Osteoblast (primary cell): ENCODE measurements at regions not wholly inside any gene's neighbourhood (a gene's known extent, or its start where the extent isn't known, plus 50 kb on each side); places are given as distances from the start of the nearest gene placed in this dataset.

ENCODE experiments used
- DNase-seq: peaks from one replicate; pipeline ENCODE4 v3.0.0; 2011; ENCODE audit warnings: low spot score, mixed read lengths; ENCODE audit not compliant: insufficient read length; ENCODE audit errors: missing footprints
- H2AFZ ChIP-seq: 2 replicates; pipeline ENCODE4 v1.6.0; 2011; ENCODE audit warnings: mild to moderate bottlenecking, low read length
- H3K27ac ChIP-seq: 2 replicates; pipeline ENCODE4 v1.5.1; 2011; ENCODE audit warnings: mild to moderate bottlenecking, low read depth, low read length, moderate library complexity
- H3K27me3 ChIP-seq: 2 replicates; pipeline ENCODE4 v1.6.0; 2012; ENCODE audit warnings: mild to moderate bottlenecking, control low read depth, inconsistent platforms, low read length, moderate library complexity; ENCODE audit not compliant: insufficient read depth
- H3K36me3 ChIP-seq: 2 replicates; pipeline ENCODE4 v1.5.1; 2011; ENCODE audit warnings: mild to moderate bottlenecking, low read length, control low read depth, moderate library complexity; ENCODE audit not compliant: insufficient read depth
- H3K4me1 ChIP-seq: 2 replicates; pipeline ENCODE4 v1.5.1; 2011; ENCODE audit warnings: mild to moderate bottlenecking, low read length, control low read depth, moderate library complexity; ENCODE audit not compliant: insufficient read depth
- H3K4me2 ChIP-seq: 2 replicates; pipeline ENCODE4 v1.6.0; 2011; ENCODE audit warnings: mild to moderate bottlenecking, low read length; ENCODE audit not compliant: insufficient read depth
- H3K4me3 ChIP-seq: fragments of 200-600 bp; sonication (generic); 3 replicates; pipeline ENCODE4 v1.5.1; 2012; ENCODE audit warnings: mild to moderate bottlenecking, low read length, inconsistent platforms; ENCODE audit not compliant: insufficient read depth
- H3K79me2 ChIP-seq: 2 replicates; pipeline ENCODE4 v1.6.0; 2012; ENCODE audit warnings: mild to moderate bottlenecking, low read length, control low read depth, inconsistent platforms; ENCODE audit not compliant: insufficient read depth
- H3K9me3 ChIP-seq: 2 replicates; pipeline ENCODE4 v1.5.1; 2011; ENCODE audit warnings: low read depth, low read length, control low read depth
- H4K20me1 ChIP-seq: 2 replicates; pipeline ENCODE4 v1.6.0; 2012; ENCODE audit warnings: mild to moderate bottlenecking, low read length, control low read depth; ENCODE audit not compliant: insufficient read depth
- TF ChIP-seq, protein P1 (sequence below): IDR thresholded peaks from 2 replicates; pipeline ENCODE4 v1.5.1; 2011; ENCODE audit warnings: mild to moderate bottlenecking, low read depth, low read length, moderate library complexity; ENCODE audit errors: extremely low read depth

DNA sequence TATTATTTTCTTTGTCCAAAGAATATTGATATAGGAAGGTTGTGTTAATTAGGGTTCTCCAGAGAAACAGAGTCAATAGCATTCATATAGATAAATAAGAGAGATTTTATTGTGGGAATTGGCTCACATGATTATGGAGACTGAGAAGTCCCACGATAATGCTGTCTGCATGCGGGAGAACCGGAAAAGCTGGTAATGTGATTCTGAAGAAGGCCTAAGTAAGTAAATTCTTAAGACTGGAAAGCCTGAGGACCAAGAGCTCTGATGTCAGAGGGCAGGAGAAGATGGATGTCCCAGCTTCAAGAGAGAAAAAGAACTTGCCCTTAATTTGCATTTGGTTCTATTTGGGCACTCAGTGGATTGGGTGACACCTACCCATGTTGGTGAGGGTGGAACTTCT is 307.4 kb upstream of the C9orf72 start:
- H3K27me3 ChIP-seq, result no peaks in the 10 kb centered on the region
- H3K36me3 ChIP-seq, result no peaks in the 10 kb centered on the region
- H2AFZ ChIP-seq, result no peak overlapping the region
- no peak for DNase-seq
- H3K4me2 ChIP-seq, result no peak overlapping the region
- no peaks in the 10 kb centered on the region for H3K79me2 ChIP-seq
- H3K9me3 ChIP-seq, result no peaks in the 10 kb centered on the region
- no peak overlapping the region for H3K27ac ChIP-seq
- H3K4me1 ChIP-seq, result no peaks in the 10 kb centered on the region
- TF ChIP-seq, protein P1, sequence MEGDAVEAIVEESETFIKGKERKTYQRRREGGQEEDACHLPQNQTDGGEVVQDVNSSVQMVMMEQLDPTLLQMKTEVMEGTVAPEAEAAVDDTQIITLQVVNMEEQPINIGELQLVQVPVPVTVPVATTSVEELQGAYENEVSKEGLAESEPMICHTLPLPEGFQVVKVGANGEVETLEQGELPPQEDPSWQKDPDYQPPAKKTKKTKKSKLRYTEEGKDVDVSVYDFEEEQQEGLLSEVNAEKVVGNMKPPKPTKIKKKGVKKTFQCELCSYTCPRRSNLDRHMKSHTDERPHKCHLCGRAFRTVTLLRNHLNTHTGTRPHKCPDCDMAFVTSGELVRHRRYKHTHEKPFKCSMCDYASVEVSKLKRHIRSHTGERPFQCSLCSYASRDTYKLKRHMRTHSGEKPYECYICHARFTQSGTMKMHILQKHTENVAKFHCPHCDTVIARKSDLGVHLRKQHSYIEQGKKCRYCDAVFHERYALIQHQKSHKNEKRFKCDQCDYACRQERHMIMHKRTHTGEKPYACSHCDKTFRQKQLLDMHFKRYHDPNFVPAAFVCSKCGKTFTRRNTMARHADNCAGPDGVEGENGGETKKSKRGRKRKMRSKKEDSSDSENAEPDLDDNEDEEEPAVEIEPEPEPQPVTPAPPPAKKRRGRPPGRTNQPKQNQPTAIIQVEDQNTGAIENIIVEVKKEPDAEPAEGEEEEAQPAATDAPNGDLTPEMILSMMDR, result no peak
- H4K20me1 ChIP-seq, result no peaks in the 10 kb centered on the region
- H3K4me3 ChIP-seq, result no peak overlapping the region

DNA sequence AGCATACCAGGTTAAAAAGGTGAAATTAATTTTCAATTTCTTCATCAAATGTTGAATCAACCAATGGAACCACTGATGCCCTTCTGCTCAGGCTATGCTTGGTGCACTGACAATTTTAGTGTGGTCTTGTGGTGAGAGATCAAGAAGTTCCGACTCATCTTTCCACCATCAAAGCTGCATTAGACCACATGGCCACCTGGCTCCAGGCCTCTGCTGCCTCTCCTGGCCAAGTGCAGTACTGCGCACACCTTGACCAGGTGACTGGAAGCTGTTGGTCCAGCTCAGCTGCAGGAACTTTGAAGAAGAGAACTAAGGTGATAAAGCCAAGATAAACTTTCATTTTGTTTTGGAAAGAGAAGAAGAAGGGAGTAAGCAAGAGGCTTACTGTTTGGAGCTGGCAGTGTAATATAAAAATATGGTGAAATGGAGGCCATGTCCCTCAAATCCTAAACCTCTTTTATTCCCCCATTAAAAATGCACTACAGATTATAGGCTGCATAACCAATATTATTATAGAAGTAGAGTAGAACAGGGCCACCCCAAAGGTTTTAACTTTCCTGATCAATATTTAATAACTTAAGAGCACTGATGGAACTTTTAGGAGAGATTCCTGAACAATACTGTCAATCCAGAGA is 315.5 kb upstream of the C9orf72 start:
- Histone ChIP-seq H3K9me3 (no peaks in the 10 kb centered on the region), H3K4me1 (no peaks in the 10 kb centered on the region), H3K4me2 (no peak overlapping the region), H3K4me3 (no peak overlapping the region), H3K27me3 (no peaks in the 10 kb centered on the region), H4K20me1 (no peaks in the 10 kb centered on the region), H3K36me3 (no peaks in the 10 kb centered on the region), H3K27ac (no peak overlapping the region), H2AFZ (no peak overlapping the region), H3K79me2 (no peaks in the 10 kb centered on the region)
- DNase-seq, result no peak
- TF ChIP-seq, protein P1, result peak; percentile 16

DNA sequence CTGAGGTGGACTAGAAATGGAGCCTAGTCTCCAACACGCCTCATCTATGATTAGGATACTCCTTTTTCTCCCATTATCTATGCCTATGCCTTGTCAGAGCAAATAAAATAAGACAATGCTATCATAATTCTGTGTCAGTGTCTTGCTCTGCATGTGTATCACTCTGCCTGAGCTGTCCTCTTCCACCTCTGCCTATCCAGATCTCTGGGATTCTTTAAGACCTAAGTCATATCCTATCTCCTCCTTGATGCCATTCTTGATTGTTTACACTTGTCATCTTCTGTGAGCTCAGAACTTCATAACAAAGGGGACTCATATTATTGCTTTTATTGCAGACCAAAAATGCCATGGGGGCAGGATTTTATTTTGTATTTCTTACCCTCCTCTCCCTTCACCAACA is 351.2 kb upstream of the C9orf72 start:
- H3K27ac ChIP-seq, result no peak overlapping the region
- H3K9me3 ChIP-seq, result peaks cover 2% of the 10 kb centered on the region
- H3K27me3 ChIP-seq, result no peaks in the 10 kb centered on the region
- no peaks in the 10 kb centered on the region for H3K4me1 ChIP-seq
- no peaks in the 10 kb centered on the region for H3K79me2 ChIP-seq
- no peak overlapping the region for H2AFZ ChIP-seq
- no peak overlapping the region for H3K4me2 ChIP-seq
- no peak overlapping the region for H3K4me3 ChIP-seq
- H3K36me3 ChIP-seq, result no peaks in the 10 kb centered on the region
- DNase-seq, result no peak
- TF ChIP-seq, protein P1, result no peak
- no peaks in the 10 kb centered on the region for H4K20me1 ChIP-seq

DNA sequence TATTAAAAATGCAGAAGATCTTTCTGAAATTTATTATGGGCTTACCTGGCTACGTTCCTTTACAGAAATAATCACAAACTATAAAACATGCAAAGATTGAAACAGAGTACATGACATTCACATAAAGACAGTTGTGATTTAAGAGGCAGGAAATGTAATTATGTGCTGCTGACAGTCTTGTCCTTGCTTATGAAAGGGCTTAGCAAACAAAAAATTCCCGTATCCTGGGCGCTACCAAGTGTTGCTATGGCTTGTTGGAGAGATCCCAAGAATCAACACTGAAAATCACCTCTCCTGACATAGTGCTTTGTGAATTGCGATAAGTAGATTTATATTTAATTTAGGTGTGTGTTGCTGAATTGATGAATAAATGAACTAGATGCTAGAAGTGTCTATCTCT is 352.5 kb upstream of the C9orf72 start:
- Histone ChIP-seq H4K20me1 (no peaks in the 10 kb centered on the region), H3K9me3 (peaks cover 2% of the 10 kb centered on the region), H2AFZ (no peak overlapping the region), H3K36me3 (no peaks in the 10 kb centered on the region), H3K4me1 (no peaks in the 10 kb centered on the region), H3K79me2 (no peaks in the 10 kb centered on the region), H3K27me3 (no peaks in the 10 kb centered on the region), H3K27ac (no peak overlapping the region), H3K4me3 (no peak overlapping the region), H3K4me2 (no peak overlapping the region)
- DNase-seq, result no peak
- TF ChIP-seq, protein P1, result no peak
